ENCODE measurements at regions not wholly inside any gene's neighbourhood (a gene's known extent, or its start where the extent isn't known, plus 50 kb on each side); places are given as distances from the start of the nearest gene placed in this dataset.

DNA sequence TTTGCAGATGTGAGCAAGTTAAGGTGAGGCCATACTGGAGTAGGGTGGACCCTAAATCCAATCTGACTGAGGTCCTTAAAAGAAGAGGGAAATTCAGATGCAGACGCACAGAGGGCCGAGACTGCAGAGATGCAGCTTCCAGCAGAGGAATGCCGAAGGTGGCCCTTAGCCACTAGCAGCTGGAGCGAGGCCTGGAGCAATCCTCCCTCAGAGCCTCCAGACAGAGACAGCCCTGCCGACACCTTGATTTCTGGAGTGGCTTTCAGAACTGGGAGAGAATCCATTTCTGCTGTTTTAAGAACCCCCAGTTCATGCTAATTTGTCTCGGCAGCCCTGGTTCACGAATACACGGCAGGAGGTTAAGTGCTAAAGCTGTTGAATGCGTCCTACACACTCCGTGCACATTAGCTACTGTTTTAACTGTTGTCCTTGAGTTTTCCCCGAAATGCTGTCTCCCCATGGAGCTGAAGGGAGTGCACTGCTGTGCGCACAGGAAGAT, 135.5 kb downstream of the IRF8 start:
- no peak overlapping the region for H3K27ac ChIP-seq
- no peak for TF ChIP-seq ZFX (IDR thresholded peaks at IDR 0.05)
- TF ChIP-seq, protein P1, sequence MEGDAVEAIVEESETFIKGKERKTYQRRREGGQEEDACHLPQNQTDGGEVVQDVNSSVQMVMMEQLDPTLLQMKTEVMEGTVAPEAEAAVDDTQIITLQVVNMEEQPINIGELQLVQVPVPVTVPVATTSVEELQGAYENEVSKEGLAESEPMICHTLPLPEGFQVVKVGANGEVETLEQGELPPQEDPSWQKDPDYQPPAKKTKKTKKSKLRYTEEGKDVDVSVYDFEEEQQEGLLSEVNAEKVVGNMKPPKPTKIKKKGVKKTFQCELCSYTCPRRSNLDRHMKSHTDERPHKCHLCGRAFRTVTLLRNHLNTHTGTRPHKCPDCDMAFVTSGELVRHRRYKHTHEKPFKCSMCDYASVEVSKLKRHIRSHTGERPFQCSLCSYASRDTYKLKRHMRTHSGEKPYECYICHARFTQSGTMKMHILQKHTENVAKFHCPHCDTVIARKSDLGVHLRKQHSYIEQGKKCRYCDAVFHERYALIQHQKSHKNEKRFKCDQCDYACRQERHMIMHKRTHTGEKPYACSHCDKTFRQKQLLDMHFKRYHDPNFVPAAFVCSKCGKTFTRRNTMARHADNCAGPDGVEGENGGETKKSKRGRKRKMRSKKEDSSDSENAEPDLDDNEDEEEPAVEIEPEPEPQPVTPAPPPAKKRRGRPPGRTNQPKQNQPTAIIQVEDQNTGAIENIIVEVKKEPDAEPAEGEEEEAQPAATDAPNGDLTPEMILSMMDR (conservative IDR thresholded peaks at IDR 0.05), result no peak

DNA sequence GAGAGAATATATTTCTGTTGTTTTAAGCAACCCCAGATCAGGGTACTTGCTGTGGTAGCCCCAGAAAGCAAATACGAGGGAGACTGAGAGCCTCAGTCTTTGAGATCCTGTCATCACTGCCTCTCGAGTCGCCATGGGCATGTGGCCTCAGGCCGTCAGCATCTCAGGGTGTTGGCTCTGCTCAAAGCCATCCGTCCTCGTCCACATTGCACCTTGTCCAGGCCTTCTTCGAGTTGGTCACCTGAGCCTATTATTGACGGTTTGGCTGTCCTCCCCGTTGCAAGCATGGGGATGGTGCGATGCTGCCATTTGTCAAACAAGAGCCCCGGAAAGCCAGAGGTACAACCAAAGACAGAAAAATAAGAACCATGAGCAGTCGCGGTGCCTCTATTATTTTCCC, 136.9 kb downstream of the IRF8 start:
- H3K27ac ChIP-seq, result no peak overlapping the region
- TF ChIP-seq ZFX (IDR thresholded peaks at IDR 0.05), result no peak
- TF ChIP-seq, protein P1 (conservative IDR thresholded peaks at IDR 0.05), result no peak

DNA sequence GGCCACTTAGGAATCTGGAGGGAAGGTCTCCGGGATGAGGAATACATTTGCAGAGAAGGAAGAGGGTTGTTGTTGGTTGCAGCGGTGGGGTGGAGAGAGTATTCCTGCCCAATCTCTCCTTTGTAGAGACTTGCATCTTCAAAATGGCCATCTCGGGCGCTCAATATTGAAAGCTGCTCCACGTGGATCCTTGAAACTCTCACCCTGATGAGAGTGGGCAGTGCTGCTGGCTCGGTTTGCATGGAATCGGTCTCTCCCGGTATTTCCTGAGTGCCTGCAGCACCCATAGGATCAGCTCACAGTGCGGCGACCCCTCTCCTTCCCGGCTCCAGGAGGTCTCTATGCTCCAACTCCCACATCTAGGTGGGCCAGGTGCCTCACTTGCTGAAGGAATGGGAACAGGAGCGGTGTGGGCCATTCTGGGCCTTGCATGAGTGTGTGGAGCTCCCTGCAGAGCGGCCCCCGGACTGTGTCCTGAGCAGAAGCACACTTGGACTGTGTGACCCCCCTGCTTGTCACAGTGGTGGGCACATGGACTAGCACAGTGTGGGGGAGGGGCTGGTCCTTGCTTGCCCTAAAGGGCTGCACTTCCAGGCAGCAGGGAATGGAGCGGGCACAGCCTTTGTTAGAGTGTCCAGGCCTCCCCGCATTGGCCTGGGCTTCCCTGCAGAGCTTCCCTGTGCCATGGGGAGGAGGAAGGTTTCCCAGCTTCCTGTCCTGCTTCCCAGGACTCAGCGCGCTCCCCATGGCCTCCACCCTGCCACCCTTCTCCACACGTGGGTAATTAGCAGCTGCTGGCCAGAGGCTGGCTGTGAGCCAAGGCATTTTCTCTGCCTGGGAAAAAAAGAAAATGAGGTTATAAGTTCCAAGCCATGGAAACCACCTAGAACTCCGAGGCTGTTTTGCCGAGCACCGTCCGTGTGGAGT, 139.3 kb downstream of the IRF8 start:
- no peak overlapping the region for H3K27ac ChIP-seq
- TF ChIP-seq, protein P1 (conservative IDR thresholded peaks at IDR 0.05), result no peak
- TF ChIP-seq ZFX (IDR thresholded peaks at IDR 0.05), result no peak

DNA sequence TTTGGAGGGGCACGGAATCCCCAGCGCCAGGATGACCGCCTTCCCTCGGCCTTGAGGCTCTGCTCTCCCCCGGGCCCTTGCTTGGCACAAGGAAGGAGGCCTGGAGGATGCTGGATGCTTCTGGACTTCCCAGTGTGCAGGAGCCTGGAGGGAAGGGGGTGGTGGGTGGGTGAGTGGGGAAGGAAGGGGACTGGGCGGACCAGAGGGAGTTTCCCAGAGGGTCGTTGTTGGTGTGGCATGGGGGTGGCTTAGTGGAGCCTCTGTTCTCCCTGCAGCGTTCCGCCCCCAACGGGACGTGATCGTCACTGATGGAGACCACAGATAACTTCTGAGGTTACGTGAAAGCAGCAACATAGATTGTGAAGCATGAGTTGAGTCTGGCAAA, 140.0 kb downstream of the IRF8 start:
- TF ChIP-seq, protein P1 (conservative IDR thresholded peaks at IDR 0.05), result no peak
- TF ChIP-seq ZFX (IDR thresholded peaks at IDR 0.05), result no peak
- no peak overlapping the region for H3K27ac ChIP-seq

DNA sequence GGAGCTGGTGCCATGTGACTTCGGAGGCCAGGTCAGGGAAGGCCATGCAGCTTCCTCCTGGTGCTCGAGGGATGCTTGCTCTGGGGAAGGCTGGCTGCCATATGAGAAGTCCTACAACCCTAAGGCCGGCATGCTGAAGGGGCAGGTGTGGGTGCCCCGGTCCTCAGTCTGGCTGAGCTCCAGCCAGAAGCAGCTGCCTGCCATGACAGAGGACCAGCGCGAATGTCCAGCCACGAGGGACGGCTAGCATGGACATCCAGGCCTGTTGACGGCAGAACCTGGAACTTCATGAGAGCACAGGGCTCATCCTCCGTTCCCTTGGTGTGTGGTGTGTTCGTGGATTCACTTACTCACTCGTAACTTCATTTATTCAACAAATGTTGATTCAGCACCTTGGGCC, 140.6 kb downstream of the IRF8 start:
- no peak for TF ChIP-seq ZFX (IDR thresholded peaks at IDR 0.05)
- TF ChIP-seq, protein P1 (conservative IDR thresholded peaks at IDR 0.05), result no peak
- H3K27ac ChIP-seq, result no peak overlapping the region

DNA sequence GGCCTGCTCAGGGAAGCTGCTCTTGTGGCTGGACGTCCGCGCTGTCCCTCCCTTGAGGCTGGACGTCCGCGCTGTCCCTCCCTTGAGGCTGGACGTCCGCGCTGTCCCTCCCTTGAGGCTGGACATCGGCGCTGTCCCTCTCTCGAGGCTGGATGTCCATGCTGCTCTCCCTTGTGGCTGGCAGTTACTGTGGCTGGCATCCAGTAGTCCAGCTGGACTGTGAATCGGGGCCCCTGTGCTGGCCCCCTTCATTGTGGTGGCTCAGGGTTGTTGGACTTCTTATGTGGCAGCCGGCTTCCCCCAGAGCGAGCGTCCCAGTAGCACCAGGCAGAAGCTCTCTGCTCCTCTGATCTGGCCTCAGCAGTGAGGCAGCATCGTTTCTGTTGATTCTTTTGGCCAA, 141.5 kb downstream of the IRF8 start:
- no peak overlapping the region for H3K27ac ChIP-seq
- no peak for TF ChIP-seq ZFX (IDR thresholded peaks at IDR 0.05)
- TF ChIP-seq, protein P1 (conservative IDR thresholded peaks at IDR 0.05), result no peak

DNA sequence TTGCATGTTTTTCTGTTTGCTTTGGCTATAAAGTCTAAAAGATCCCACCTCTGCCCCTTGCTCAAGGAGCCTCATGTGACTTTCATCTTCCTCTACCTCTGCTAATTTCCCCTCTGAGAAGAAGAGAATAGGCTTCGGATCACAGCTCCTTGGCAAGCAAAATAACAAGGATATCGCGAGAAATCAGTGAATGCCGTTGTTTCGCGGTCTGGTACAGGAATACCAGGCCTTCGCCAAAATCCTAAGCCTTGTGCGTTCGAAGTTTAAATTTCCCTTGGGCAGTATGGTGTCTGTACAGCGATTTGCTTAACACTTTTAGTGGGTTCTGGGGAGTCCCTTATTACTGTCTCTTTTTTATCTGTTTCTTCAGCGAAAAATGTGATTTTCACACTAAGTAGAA, 142.3 kb downstream of the IRF8 start:
- no peak for TF ChIP-seq ZFX (IDR thresholded peaks at IDR 0.05)
- TF ChIP-seq, protein P1 (conservative IDR thresholded peaks at IDR 0.05), result no peak
- no peak overlapping the region for H3K27ac ChIP-seq

Measured in C4-2B (cell line).